VCaP (cell line): ENCODE measurements at regions not wholly inside any gene's neighbourhood (a gene's known extent, or its start where the extent isn't known, plus 50 kb on each side); places are given as distances from the start of the nearest gene placed in this dataset.

Source experiments
- H3K27ac ChIP-seq: fragments of 450-650 bp; 2 replicates; pipeline ENCODE4 v1.5.1; 2017
- TF ChIP-seq, protein P1 (sequence below): fragments of 450-650 bp; conservative IDR thresholded peaks from 2 replicates; pipeline ENCODE4 v1.5.1; 2017; ENCODE audit warnings: mild to moderate bottlenecking, moderate library complexity

DNA sequence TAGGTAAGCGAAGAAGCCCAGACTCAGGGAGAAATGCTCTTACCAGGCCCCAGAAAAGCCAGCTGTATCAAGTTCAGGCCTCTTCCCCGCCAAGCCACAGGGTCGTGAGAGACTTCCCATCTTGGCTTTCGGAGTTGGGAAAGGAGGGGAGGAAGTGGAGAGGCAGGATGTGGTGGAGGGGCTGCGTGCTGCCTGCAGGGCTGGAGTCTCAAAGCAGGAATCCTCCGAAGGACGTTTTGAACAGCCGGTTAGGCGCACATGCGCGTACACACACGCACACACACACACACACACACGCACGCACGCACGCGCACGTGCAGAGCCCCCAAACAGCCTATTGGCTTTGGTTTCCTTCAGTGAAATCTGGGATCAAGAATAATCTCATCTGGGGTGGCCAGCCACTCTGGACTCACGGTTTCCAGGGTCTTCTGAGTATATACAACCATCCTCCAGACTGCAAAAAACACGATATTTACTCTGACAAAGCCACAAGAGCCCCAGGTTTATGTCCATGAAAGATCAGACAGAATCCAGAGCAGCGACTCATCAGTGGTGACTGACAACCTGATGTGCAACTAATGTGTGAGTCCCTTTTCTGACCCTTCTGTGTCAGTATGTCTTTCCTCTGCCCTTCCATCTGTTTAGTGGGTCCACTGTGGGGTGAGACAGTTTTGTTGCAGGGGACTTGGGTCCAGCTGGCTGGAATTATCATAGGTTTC lies 115.0 kb upstream of the ZNF438 start:
- H3K27ac ChIP-seq, result no peak overlapping the region
- TF ChIP-seq, protein P1, sequence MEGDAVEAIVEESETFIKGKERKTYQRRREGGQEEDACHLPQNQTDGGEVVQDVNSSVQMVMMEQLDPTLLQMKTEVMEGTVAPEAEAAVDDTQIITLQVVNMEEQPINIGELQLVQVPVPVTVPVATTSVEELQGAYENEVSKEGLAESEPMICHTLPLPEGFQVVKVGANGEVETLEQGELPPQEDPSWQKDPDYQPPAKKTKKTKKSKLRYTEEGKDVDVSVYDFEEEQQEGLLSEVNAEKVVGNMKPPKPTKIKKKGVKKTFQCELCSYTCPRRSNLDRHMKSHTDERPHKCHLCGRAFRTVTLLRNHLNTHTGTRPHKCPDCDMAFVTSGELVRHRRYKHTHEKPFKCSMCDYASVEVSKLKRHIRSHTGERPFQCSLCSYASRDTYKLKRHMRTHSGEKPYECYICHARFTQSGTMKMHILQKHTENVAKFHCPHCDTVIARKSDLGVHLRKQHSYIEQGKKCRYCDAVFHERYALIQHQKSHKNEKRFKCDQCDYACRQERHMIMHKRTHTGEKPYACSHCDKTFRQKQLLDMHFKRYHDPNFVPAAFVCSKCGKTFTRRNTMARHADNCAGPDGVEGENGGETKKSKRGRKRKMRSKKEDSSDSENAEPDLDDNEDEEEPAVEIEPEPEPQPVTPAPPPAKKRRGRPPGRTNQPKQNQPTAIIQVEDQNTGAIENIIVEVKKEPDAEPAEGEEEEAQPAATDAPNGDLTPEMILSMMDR, result no peak

DNA sequence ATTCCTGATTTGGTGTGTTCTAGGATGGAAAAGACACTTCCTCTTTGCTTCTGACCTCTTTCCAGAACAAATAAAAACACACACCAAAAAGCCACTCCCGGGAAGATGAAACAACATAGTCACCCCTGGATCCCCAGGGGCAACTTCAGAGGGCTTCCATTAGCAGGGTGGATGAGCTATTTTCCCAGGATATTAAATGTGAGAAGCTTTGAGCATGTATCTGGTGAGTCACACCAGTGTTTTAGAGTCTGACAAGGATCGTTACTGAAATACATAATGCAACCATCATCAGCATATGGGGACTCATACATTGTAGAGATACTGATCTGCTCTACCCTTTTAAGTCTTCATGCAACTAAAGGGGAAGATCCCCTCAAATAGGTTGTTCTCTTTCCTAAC lies 115.5 kb upstream of the ZNF438 start:
- TF ChIP-seq, protein P1, result no peak
- no peak overlapping the region for H3K27ac ChIP-seq

DNA sequence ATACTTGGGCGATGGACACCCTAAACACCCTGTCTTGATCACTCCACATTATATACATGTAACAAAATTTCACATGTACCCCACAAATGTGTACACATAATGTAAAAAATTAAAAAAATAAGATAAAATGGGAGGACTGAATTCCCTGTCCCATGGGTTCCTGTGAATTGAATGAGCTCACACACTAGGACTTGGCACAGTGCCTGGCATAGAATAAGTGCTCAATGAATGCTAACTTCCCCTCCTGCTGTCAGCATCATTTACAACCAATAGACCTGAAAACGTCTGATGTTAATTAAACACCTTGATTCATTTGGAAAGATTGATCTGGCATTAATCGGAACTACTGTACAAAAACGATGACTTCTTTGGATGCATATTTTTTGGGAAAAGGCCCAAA lies 117.3 kb upstream of the ZNF438 start:
- H3K27ac ChIP-seq, result no peak overlapping the region
- TF ChIP-seq, protein P1, result no peak

DNA sequence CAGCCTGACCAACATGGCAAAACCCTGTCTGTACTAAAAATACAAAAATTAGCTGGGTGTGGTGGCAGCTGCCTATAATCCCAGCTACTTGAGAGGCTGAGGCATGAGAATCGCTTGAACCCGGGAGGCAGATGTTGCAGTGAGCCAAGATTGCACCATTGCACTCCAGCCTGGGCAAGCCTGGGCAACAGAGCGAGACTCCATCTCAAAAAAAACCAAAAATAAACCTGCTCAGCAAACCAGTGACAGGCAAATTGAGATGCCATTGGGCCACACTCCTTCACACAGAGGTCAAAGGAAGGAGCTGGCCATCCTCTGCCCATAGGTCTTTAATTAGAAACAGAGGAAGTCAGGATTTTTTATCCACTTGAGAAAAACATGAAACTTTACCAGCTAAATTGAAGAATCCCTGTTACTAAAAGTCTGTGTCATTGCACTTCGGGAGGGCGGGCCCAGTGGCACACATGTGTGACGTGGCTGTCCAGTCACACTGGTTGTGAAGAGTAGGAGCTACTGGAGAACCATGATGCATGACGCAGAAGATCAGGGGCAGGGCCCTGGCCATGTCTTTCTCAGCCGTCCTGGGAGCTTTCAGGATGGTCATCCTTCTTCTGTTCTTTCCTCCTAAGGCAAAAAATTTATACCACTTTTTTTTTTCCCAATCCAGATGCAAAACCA lies 118.3 kb upstream of the ZNF438 start:
- H3K27ac ChIP-seq, result no peak overlapping the region
- TF ChIP-seq, protein P1, result no peak

DNA sequence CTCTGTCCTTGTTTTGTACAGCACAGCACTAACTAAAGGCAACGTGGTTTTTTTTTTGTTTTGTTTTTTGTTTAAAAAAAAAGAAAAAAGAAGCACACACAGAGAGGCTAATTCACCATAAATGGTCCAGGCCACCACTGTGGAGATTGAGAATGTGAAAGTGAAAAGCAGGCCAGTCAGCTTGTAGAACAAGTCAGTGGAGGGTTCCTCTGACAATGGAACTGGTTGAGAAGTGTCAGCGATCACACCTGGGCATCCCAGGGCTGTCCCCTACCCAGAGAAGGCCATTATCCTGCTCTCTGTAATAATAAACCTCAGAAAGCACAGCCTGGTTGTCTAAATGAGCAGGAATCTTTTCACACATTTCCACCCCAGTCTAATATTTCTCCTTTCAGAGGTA lies 119.6 kb upstream of the ZNF438 start:
- no peak overlapping the region for H3K27ac ChIP-seq
- TF ChIP-seq, protein P1, result no peak

DNA sequence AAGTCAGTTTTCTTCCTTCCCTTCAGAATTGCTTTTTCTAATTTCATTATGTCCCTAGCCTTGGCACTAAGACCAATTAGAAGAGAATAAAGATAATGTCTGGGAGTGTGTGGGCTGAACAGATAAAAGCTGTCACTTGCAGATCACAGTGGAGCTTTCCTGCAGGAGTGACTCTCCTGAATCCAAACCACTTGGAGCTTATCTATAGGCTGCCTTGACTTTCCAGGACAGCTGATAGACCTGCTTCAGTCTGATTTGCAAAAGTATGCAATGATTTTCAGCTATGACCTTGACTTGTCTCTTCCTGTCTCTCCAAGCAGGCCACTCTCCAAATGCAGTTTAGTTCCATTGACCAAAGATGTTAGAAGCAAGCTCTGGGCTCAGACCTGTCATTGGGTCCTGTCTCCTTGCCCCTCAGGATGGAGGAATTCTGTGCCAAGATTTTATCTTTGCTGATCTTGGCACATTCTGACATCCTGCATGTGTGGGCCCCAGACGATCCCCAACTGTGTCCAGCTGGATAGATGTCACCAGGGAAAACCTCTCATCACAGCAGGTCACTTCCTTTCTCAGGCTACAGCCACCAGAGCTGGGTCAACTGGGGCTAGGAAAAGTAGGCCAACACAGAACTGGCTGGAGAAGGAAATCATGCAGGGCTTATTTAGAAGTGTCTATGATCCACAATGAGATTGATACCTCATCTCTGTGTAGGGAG lies 120.9 kb upstream of the ZNF438 start:
- no peak overlapping the region for H3K27ac ChIP-seq
- TF ChIP-seq, protein P1, result no peak

DNA sequence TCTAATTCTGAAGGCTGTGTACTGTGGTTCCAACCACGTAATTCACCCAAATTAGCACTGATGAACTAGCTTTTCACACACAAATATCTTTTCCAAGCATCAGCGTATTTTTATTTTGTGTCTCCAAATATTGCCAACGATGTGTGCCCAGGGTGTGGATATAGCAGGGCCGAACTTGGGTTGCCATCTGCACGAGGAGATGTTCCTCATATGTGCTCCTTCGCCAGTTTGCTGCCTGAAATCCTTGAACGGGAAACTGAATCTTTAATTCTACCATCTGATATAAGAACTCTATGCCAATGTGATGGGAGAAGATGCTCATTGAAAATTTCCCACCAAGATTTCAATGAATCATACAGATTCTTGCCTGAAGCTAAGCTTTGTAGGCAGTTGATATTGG lies 121.5 kb upstream of the ZNF438 start:
- H3K27ac ChIP-seq, result no peak overlapping the region
- TF ChIP-seq, protein P1, result no peak
